ENCODE measurements at regions not wholly inside any gene's neighbourhood (a gene's known extent, or its start where the extent isn't known, plus 50 kb on each side); places are given as distances from the start of the nearest gene placed in this dataset.
"Not testable (repeated sequence)": the region's sequence is repeated elsewhere in the genome, so short reads cannot be mapped to it uniquely, and the experiment has no call there.

DNA sequence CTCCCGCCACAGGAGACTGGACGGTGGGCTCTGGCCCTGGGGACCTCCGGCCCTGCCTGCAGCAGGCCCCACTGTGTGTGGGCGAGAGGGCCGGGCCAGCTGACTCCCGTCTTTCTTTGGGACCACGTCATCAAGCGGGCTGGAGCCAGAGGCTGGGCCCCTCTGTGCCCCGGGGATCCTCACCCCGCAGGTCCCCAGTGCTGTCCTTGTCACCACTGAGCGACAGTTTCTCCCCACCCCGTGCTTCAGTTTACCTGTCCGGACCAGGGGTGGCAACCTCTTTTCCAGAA, 181.9 kb upstream of the ZNF469 start:
- no peak for DNase-seq

DNA sequence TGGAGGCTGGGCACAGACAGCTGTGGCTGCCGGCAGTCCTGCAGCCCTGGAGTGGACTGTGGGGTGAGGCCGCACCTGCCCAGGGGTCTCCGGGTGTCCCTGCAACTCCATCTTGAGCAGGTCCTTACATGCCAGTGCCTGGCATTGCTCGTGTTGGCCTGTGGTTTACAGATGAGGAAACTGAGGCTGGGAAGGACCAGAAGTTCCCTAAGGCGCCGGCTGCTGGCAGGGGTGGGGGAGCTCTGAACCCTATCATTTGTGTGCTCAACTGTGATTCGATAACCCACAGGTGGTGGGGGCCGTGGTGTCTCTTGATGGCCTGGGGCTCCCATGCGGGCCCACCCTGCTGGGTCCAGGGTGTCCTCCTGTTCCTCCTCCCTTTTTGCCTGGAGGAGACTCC, 181.1 kb upstream of the ZNF469 start:
- not testable (repeated sequence) for DNase-seq

DNA sequence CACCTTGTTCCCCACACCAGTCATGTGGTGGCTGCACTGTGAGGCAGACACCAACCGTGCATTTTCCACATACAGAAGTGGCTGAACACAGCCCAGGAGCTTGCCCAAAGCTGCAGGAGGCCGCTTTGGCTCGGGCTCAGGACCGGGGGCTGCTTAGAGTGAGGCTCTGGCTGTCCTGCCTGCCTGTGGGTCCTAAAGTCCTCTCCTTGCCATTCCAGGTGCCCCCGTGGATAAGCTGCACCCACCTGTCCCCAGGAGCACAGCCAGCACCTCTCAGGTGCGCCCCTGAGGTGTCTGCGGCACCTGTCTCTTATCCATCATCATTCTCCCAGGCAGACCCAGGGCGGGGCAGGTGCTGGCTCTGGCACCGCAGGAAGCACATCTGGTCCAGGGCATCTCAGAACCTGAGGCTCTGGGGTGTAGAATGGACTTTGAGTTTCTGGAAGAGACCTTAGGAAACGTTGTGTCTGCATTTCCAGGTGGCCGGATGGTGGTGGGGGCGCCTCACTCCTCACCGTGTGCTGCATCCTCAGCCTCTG, 180.5 kb upstream of the ZNF469 start:
- DNase-seq: no peak

DNA sequence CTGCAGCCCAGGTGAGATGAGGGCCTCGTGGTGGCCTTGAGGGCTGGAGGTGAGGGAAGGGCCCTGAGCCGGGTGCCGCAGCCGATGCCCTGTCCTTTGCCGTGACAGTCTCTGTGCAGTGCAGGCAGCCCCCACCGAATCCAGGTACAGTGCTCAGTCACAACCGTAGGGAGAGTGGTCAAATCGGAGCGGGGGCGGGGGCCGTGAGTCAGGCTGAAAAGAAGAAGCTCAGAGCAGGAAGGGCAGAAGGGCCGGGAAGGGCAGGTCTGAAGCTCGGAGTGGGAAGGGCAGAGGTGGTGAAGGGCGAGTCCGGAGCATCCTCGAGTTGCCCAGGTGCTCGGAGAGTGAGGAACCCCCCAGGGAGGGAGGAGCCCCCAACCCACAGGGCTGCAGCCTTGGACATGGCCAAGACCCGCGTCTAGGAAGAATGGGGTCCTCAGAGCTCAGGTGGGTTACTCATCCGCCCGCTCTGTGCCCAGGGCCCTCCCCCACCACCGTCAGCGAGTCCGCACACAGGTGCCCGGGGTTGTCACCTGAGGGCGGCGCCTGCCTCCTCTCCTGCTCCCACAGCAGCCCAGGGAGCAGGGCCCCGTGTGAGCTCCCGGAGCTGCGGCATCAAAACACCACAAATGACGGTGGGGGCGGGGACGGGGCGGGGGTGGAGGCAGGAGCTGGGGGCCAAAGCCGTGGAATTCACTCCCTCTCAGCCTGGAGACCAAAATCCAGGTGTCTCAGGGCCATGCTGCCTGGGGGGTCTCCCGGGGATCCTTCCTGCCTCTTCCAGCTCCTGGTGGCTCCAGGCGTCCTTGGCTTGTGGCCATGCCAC, 179.7 kb upstream of the ZNF469 start:
- not testable (repeated sequence) for DNase-seq

DNA sequence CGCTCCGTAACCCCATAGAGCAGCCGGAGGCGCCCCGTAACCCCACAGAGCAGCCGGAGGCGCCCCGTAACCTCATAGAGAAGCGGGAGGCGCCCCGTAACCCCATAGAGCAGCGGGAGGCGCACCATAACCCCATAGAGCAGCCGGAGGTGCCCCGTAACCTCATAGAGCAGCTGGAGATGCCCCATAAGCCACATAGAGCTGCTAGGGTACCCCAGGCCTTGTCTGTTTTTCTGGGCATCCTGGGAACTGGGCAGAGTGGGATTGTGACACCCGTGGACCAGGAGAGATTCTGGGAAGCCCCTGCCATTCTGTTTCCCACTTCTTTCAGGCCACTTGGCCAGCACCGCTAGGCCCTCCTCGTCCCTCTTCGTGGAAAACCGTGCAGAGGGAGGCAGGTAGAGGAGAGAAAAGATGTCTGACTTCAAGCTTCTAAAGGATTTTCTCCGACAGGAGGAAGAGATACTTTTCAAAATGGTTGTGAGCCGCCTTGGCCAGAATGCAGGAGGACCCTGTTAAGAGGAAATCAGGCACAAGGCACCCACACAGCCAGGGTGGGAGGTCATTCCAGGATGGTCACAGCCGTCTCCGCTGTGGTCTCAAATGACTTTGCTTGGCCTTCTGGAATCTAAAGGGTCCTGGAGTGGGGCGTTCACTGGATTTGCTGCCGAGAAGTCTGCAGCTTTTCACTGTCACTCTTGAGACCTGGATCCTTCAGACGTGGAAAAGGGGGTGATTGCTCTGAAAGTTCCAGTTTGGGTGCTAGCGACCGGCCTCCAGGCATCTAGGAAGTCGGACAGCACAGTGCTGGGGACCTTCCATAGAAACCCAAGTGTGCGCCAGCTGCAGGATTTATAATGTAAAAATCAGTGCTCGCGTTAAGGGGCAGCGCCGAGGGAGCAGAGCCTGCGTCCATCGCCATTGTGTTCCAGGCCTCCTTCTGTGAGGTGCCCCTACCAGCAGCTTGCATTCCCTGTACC, 178.3 kb upstream of the ZNF469 start:
- DNase-seq: not testable (repeated sequence)

DNA sequence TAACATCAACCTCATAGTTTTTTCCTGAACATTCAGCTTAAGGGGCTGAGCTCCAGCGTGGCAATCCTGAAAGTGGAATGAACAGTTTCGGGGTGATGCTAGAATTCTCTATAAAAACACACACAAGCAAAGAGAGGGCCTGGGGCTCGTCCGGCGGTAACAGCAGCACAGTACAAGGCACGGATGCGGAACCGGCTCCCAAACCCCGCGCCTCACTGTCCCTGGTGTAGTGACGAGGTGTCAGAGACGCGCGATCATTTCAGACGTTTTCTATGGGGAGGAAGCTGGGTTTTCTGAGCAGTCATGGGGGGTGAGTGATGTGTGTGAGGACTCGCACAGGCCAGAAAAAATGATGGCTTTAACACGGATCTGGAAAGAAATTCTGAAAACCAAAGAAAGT, 177.3 kb upstream of the ZNF469 start:
- DNase-seq: not testable (repeated sequence)

DNA sequence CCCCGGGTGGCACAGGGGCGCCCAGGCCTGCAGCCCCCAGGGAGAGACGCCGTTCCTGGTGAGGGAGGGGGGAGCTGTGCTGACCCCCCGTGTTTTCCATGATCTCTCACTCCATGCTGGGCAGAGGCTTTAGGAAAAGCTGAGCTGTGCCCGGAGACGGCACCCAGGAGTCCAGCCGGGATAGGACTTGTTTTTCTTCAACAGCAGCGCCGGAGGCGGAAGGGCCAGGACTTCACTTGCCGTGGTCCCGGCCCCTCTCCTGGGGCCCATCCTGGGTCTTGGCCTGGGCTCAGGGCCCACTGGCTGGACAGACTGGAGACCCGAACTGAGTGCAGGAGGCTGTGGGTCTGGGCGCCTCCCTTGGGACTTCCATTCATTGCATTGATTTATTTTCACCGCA, 176.8 kb upstream of the ZNF469 start:
- DNase-seq: not testable (repeated sequence)

DNA sequence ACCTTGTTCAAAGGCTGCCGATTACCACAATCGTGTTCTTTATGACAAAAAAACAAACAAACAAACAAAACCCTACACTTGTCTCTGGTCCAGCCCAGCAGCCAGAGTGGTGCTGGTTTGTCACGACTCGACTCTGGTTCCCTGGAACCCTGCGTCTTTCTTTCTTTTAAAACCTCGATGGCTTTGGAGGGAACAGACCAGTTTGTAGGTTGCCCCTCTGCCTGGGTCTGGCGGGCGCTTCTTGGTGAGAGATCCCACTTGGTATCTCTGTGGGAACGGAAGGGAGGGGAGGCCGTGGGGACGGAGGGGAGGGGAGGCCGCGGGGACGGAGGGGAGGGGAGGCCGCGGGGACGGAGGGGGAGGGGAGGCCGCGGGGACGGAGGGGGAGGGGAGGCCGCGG, 176.2 kb upstream of the ZNF469 start:
- not testable (repeated sequence) for DNase-seq

DNA sequence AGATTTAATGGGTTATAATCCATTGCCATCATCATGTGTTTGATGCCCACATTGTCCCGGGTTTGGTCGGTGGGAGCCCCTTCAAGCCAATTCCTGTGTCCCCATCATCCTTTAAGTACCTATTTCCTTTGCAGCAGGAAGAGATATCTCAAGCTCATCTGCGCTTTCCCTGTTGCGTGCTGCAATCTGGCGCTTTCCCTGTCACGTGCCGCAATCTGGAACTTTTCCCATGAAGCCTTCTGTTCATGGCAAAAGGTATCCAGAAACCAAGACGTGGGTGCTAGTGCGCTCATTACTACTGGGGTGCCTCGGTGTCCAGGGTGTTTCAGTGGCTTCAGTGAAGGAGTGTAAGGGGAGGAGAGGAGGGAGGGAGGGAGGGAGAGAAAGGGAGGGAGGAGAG, 174.6 kb upstream of the ZNF469 start:
- DNase-seq: no peak

DNA sequence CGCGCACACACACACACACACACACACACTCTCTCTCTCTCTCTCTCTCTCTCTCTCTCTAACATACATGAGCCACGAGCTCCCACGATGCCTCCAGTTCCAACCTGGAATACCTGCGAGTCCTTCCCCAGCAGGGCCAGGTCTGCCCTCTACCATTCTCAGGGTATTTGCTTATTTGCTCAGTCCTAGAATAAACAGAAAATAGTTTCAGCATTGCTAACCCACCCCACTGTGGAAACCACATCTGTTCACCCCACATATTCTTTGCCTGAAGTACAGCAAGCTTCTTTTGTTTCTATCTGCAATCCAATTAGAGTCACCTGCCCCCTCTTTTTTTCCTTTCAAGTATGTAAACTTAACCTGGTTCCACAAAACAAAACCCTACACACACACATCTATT, 174.0 kb upstream of the ZNF469 start:
- DNase-seq: not testable (repeated sequence)

DNA sequence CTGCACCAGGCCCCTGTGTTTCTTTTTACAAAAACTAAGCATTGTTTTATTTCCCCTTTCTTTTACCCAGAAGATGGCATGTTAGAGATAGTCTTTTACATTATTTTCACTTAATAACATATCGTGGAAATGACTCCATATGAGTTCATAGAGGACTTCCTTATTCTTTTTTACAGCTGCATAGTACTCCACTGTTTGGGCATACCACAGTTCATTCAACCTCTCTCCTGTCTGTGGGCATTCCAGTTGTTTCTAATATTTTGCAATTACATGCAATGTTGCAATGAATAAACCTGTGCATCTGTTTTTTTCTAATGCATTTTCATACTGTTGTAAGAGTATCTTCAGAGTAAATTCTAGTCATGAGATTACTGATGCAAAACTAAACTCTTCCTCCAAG, 173.2 kb upstream of the ZNF469 start:
- DNase-seq: not testable (repeated sequence)

DNA sequence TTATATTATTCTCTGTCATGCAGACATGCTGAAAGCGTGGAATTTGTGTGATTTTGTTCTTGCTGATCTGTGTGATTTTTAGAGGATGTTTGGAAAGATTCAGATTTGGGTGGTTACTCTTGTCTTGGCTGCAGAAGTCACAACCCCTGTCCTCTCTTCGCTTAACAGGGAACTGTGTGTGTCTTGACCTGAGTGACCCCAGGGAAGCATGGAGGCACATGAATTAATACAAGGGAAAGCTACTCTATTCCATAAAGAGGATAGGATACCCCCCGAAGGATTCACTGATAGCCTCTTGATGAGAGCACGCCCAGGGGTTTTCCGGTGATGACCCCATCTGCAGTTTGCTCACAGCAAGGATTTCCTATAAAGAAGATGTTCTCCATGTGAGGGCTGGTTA, 168.8 kb upstream of the ZNF469 start:
- not testable (repeated sequence) for DNase-seq

DNA sequence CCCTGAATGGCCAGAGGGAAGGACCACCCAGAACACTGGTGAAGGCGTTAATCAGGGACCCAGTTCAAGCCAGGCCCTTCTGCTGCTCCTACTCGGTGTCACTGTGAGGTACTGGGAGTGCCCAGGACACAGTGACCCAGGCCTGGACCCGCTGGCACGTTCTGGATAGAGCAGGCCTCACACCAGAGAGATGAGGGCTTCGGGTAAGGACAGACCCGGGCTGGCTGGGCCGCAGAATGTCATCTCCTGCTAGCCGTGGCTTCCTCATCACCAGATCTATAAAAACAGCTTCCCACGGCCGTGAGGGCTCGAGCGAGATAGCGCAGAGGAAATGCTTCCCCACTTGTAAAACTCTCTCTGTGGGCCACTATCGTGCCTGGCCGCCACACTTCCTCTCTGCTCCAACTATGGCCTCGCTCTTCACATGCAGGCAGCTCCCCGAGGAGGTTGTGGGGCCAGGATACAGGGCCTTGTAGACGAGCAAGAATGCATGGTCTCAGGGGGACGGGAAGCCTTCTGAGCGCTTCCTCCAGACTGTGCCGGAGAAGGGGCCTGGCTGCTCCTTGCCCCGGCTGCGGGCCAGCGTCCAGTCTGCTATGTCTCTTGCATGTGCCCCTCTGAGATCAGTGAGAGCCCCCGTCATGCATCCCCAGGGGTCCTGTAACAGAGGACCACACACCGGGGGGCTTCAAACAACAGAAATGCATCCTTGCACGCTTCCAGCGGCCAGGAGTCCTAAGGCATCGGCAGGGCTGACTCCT, 161.6 kb upstream of the ZNF469 start:
- DNase-seq: not testable (repeated sequence)

DNA sequence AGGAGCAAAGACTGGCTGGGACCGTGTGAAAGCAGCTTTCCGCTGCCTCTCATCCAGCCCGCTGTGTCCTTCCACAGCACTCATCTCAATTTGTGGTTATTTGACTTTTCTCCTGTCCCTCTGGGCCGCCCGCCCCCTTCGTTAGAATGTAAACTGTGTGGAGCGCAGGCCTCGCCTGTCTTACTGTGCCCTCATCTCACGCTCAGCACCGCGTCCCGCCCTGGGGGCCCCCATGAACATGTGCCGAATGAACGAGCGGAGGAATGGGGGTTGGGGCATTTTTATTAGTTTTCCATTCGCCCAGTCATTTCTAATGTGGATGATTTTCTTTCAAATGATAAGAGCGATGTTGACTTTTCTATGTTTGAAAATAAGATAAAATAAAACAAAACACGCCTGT, 159.1 kb upstream of the ZNF469 start:
- DNase-seq: not testable (repeated sequence)

DNA sequence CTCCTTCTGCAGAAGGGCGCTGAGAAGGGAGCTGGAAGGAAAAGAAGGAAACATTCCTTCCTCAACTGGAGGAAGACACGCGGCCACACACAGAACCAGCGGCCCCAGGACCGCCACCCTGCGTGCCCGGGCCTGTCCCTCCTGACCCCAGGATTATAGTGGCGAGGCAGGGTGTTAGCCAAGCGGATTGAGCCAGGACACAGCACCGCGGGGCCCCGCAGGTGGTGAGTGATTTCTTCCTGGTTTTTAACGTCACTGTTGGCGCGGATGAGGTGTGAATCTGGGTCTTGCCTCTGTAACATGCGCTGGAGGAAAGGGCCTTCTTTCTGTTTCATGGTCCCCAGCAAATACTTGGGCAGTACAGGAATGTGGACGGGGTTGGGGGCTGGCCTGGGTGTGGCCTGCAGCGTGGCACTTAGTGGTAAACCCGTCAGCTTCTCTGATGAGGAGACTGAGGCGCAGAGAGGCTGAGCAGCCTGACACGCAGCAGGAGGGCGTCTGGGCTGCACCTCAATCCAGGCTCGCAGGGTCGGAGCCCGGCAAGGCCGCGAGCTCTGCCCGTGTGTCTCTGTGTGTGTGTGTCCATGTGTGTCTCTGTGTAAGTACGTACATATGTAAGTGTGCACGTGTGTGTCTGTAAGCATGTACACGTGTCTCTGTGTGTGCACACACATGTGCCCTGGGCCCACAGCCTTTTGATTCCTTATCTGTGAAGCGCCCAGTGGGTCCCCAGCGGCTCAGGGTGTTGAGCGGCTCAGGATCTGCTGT, 158.4 kb upstream of the ZNF469 start:
- DNase-seq: not testable (repeated sequence)

DNA sequence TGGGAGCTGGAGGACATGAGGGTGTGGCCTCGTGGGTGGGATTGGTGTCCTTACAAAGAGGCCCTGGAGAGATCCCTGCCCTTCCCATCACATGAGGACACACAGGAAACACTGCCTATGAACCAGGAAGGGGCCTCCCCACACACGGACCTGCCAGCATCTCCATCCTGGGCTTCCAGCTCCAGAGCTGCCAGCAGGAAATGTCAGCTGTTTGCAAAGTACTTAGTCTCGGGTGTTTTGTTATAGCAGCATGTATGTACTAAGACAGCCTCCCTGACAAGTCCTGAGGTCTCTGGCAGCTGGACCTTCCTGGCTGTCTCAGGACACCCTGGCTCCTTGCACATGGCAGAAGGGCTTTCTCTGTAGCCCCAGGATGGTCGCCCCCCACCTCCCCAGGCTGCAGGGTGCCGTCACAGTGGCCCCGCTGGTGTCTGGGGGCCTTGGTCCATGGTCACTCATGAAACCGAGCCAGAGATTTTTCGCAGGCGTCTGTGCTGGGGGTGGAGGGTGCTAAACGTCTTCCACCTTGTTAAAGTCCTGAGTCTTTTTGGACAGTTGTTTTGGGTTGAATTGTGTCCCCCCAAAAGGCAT, 157.0 kb upstream of the ZNF469 start:
- not testable (repeated sequence) for DNase-seq

DNA sequence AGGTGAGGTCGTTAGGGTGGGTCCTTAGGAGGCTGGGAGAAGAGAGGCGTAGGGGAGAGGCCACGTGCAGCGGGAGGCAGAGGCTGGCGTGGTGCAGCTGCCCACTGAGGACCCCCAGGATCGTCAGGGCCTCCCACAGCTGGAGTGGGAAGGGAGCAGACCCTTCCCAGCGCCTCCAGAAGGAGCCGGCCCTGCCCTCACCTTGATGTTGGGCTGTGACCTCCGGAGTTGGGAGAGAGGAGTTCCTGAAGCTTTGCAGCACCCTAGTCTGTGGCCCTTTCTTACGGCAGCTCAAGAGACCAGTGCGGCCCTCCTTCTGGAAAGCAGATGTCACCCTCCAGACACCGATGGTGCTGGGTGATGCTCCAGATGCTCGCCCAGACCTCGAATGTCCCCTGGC, 156.5 kb upstream of the ZNF469 start:
- not testable (repeated sequence) for DNase-seq

DNA sequence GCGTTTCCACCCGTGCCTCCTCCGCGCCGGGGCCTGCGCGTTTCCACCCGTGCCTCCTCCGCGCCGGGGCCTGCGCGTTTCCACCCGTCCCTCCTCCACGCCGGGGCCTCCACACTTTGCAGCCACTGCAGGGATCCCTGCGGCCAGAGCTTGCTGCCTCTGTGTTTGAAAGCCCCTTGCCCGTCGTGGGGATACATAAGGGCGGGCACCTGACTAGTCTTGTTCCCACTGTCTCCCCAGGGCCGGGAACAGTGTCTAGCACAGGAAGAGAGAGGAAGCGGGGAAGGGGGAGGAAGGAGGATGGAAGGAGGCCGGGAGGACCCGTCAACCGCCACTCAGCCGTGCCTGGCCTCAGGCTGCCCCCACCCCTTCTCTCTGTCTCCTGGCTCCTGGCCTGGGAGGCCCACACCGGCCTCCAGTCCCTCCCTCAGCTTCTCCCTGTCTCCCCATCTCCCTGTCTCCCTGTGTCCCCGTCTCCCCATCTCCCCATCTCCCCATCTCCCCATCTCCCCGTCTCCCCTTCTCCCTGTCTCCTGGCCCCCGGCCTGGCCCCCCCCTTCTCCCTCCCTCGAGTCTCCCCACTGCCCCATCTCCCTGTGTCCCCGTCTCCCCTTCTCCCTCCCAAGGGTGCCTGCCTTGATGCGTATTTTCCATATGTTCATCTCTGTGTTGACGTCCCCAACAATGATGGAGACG, 155.6 kb upstream of the ZNF469 start:
- not testable (repeated sequence) for DNase-seq

DNA sequence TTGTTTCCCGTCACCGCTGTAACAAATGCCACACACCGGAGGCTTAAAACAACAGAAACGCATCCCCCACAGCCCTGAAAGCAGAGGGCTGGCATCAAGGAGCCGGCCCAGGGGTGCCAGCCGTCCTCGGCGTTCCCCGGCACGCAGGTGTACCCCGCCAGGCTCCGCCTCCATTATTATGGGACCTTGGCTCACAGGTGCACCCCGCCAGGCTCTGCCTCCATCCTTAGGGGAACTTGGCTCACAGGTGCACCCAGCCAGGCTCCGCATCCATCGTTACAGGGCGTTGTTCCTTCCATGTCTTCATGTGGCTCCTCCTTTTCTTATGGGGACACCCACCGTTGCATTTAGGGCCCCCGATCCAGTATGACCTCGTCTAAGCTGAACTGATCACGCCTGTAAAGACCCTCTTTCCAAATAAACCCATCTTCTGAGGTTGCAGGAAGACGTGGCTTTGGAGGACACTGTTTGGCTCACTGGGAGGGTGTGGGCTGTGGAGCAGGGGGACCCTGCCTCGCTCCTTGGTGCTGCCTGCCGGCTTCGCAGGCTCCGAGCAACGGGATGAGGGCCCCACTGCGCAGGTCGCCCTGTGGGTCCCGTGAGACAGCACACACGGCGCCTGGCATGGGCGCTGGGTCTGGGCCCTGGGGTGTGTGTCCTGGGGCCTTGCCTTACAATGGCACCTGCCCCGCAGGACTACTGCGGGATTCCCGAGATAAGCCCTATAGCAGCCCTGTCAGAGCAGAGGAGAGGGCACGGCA, 154.9 kb upstream of the ZNF469 start:
- not testable (repeated sequence) for DNase-seq

DNA sequence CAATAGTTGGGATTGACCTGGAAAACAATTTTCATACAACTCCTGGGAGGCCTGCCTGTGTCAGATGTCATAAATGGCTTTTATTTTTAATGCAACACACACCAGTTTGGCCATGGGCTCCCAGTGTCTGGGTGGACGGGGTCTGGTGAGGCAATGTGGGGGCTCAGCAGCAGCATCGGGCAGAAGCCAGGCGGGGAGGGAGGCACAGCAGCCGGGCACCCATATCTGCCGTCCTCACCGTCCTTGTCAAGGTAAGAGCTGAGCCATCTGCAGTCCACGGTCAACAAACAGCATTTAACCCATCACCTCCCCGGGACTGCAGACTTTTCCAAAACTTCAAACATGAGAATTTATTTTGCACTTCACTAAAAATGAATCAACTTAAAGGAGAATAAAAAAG, 154.0 kb upstream of the ZNF469 start:
- DNase-seq: not testable (repeated sequence)
